SK-N-MC (cell line): ENCODE measurements at regions not wholly inside any gene's neighbourhood (a gene's known extent, or its start where the extent isn't known, plus 50 kb on each side); places are given as distances from the start of the nearest gene placed in this dataset.

Source experiments
- DNase-seq: peaks from one replicate; pipeline ENCODE4 v3.0.0-alpha.2; 2011; ENCODE audit warnings: low read depth, low spot score
- H3K27ac ChIP-seq: fragments of 200-600 bp; sonication (generic); 2 replicates; pipeline ENCODE4 v1.5.1; 2016; ENCODE audit warnings: mixed run types
- H3K36me3 ChIP-seq: fragments of 200-600 bp; sonication (generic); 2 replicates; pipeline ENCODE4 v1.6.1; 2017; ENCODE audit warnings: antibody characterized with exemption, low read length, mixed read lengths; ENCODE audit not compliant: insufficient read depth
- H3K4me3 ChIP-seq: fragments of 200-600 bp; sonication (generic); 2 replicates; pipeline ENCODE4 v1.5.1; 2016
- H3K9ac ChIP-seq: fragments of 200-600 bp; sonication (generic); 2 replicates; pipeline ENCODE4 v1.8.0; 2017; ENCODE audit warnings: mixed run types, mixed read lengths; ENCODE audit not compliant: insufficient read length
- H3K9me3 ChIP-seq: fragments of 200-600 bp; sonication (generic); 2 replicates; pipeline ENCODE4 v1.6.1; 2017; ENCODE audit warnings: low read depth, mild to moderate bottlenecking, antibody characterized with exemption, low read length, moderate library complexity, mixed read lengths
- EZH2 ChIP-seq: fragments of 200-600 bp; sonication (generic); IDR thresholded peaks from one replicate; pipeline ENCODE4 v1.6.1; 2017; ENCODE audit warnings: antibody characterized with exemption
- FOXP2 ChIP-seq: optimal IDR thresholded peaks from 2 replicates; pipeline ENCODE3; 2011; ENCODE audit warnings: mild to moderate bottlenecking, moderate library complexity; ENCODE audit not compliant: insufficient read depth; ENCODE audit errors: extremely low read length, control extremely low read depth
- POLR2AphosphoS5 ChIP-seq: IDR thresholded peaks from 2 replicates; pipeline ENCODE4 v1.6.1; 2012; ENCODE audit warnings: mild to moderate bottlenecking, low read depth, low read length, borderline replicate concordance

DNA sequence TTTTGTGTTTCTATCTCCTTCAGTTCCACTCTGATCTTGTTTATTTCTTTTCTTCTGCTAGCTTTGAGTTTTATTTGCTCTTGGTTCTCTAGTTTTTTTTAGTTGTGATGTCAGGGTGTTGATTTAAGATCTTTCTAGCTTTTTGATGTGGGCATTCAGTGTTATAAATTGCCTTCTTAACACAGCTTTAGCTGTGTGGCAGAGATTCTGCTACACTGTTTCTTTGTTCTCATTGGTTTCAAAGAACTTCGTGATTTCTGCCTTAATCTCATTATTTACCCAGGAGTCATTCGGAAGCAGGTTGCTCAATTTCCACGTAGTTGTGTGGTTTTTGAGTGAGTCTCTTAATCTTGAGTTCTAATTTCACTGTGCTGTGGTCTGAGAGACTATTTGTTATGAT lies 251.7 kb upstream of the HTR2A start:
- DNase-seq = no peak
- H3K9me3 ChIP-seq = no peaks in the 10 kb centered on the region
- TF ChIP-seq POLR2AphosphoS5 (no peak), EZH2 (no peak)
- H3K9ac ChIP-seq = no peak overlapping the region
- no peak overlapping the region for H3K4me3 ChIP-seq
- H3K36me3 ChIP-seq = no peaks in the 10 kb centered on the region
- no peak overlapping the region for H3K27ac ChIP-seq

- TF ChIP-seq FOXP2 (no peak), POLR2AphosphoS5 (no peak), EZH2 (no peak)
- no peak for DNase-seq
- no peaks in the 10 kb centered on the region for H3K36me3 ChIP-seq
- no peak overlapping the region for H3K4me3 ChIP-seq
- H3K9ac ChIP-seq = no peak overlapping the region
- H3K9me3 ChIP-seq = no peaks in the 10 kb centered on the region
- H3K27ac ChIP-seq = no peak overlapping the region
These were observed 250.9 kb upstream of the HTR2A start for GRCh38 chr13:47147812-47148119.

DNA sequence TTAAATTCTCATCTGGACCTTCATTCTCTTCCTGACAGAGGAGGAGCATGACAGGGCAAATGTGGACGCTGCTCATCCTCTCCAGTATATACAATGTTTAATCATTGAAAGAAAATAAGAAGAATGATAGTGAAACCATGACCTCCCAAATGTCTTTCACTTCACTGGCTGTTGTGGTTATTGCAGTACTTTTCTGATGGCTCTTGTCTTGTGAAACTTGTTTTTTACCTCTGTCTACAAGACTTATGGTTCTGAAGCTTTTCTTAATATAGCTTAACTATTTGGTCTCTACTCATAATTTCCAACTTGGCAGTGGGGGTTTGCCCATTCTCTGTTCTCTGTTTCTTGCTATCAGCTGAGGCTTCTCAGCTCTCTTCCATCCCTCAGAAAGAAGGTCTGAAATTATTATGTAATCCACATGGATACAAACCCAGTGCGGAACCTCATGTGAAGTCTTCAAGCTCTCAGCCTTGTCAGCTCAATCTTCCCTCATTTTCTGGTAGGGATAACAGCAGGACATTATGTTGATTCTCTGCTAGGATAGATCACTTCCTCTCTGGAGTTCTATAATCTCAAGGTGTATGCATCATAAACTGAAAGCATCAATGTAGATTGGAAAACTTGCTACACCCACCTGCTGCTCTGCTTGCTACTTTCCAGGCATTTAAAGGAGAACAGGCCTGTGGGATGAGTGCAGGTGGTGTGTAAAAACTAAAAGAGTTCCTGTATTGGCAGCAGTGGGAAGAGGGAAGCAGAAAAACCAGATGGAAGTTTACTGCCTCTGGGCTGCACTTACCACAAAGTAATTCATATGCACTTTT lies 250.3 kb upstream of the HTR2A start:
- TF ChIP-seq FOXP2 (no peak), POLR2AphosphoS5 (no peak), EZH2 (no peak)
- Histone ChIP-seq H3K4me3 (no peak overlapping the region), H3K9me3 (no peaks in the 10 kb centered on the region), H3K9ac (no peak overlapping the region), H3K27ac (no peak overlapping the region), H3K36me3 (no peaks in the 10 kb centered on the region)
- DNase-seq = no peak

DNA sequence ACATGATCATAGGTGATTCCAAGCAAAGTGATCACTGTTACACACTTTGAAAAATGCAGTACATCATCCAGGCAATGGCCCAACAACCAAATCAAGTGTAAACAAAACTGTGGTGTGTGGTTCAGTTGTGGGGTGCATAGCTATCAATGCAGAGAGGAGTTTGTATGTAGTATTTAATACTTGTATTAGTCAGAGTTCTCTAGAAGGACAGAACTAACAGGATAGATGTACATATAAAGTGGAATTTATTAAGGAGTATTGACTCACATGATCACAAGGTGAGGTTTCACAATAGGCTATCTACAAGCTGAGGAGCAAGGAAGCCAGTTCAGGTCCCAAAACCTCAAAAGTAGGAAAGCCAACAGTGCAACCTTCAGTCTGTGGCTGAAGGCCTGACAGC lies 249.3 kb upstream of the HTR2A start:
- Histone ChIP-seq H3K9ac (no peak overlapping the region), H3K27ac (no peak overlapping the region), H3K36me3 (no peaks in the 10 kb centered on the region), H3K9me3 (no peaks in the 10 kb centered on the region), H3K4me3 (no peak overlapping the region)
- TF ChIP-seq POLR2AphosphoS5 (no peak), FOXP2 (no peak), EZH2 (no peak)
- no peak for DNase-seq

DNA sequence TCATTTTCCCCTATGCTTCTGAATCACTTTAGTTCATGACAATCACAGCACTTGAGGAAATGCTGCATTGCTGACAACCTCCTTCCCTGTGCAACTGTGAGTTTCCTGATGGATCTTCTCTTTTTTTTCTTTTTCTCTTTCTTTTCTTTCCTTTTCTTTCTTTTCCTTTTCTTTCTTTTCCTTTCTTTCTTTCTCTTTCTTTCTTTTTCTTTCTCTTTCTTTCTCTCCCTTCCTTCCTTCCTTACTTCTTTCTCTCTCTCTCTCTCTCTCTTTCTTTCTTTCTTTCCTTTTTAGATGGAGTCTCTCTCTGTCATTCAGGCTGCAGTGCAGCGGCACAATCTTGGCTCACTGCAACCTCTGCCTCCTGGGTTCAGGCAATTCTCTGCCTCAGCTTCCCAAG lies 247.9 kb upstream of the HTR2A start:
- Histone ChIP-seq H3K9ac (no peak overlapping the region), H3K9me3 (no peaks in the 10 kb centered on the region), H3K27ac (no peak overlapping the region), H3K4me3 (no peak overlapping the region), H3K36me3 (no peaks in the 10 kb centered on the region)
- no peak for DNase-seq
- TF ChIP-seq FOXP2 (no peak), EZH2 (no peak), POLR2AphosphoS5 (no peak)

DNA sequence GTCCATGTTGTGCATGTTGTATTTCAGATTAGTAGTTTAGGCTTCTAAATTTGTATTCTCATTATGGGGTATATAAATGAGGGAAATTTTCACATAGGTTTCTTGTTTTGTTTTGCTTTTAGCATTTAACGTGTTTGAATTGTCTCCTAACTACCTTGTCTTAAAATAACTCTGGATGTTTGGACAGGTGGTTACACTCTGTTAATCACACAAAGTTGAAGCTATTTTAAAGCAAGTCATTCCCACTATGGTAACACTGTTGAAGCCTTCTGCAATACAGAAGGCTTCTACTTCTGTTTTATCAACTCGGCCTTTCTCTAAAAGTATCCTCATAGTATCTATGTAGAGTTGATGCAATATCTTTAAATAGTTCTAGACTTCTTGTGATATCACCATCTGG lies 245.3 kb upstream of the HTR2A start:
- Histone ChIP-seq H3K4me3 (no peak overlapping the region), H3K27ac (no peak overlapping the region), H3K9me3 (no peaks in the 10 kb centered on the region), H3K9ac (no peak overlapping the region), H3K36me3 (no peaks in the 10 kb centered on the region)
- no peak for DNase-seq
- no peak for TF ChIP-seq POLR2AphosphoS5

DNA sequence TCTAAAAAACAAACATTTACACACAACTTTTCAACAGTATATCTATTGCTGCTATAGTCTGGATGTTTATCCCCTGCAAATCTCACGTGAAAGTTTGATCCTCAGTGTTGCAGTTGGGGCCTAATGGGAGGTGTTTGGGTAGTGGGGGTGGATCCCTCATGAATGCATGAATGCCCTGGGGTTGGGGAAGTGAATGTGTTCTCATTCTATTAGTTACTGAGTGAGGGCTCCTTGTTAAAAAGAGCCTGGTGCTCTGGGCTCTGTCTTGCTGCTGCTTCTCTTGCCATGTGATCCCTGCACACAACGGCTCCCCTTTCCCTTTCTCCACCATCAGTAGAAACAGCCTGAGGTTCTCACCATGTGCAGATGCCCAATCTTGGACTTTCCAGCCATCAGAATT lies 242.7 kb upstream of the HTR2A start:
- TF ChIP-seq POLR2AphosphoS5 = no peak
- TF ChIP-seq EZH2 = no peak
- TF ChIP-seq FOXP2 = no peak

GRCh38 chr13:47136504-47136941 lies 239.7 kb upstream of the HTR2A start:
- Histone ChIP-seq H3K9me3 (no peaks in the 10 kb centered on the region), H3K27ac (no peak overlapping the region), H3K4me3 (no peak overlapping the region), H3K9ac (no peak overlapping the region), H3K36me3 (no peaks in the 10 kb centered on the region)
- TF ChIP-seq EZH2 = no peak
- TF ChIP-seq FOXP2 = no peak
- TF ChIP-seq POLR2AphosphoS5 = no peak
- DNase-seq = no peak

More for the DNA sequence above, 242.7 kb upstream of the HTR2A start:
- H3K9ac ChIP-seq = no peak overlapping the region
- H3K36me3 ChIP-seq = no peaks in the 10 kb centered on the region
- DNase-seq = no peak
- H3K9me3 ChIP-seq = no peaks in the 10 kb centered on the region
- no peak overlapping the region for H3K4me3 ChIP-seq
- H3K27ac ChIP-seq = no peak overlapping the region

GRCh38 chr13:47135800-47136503 lies 239.1 kb upstream of the HTR2A start:
- H3K27ac ChIP-seq = no peak overlapping the region
- no peaks in the 10 kb centered on the region for H3K9me3 ChIP-seq
- no peak for TF ChIP-seq POLR2AphosphoS5
- no peak for TF ChIP-seq FOXP2
- no peak for TF ChIP-seq EZH2
- no peaks in the 10 kb centered on the region for H3K36me3 ChIP-seq
- no peak for DNase-seq
- H3K9ac ChIP-seq = no peak overlapping the region
- H3K4me3 ChIP-seq = no peak overlapping the region
